NCI-H2081 treated with DMSO at 0.1 percent for 48 hours (cell line): ENCODE measurements at regions not wholly inside any gene's neighbourhood (a gene's known extent, or its start where the extent isn't known, plus 50 kb on each side); places are given as distances from the start of the nearest gene placed in this dataset.

Experiments used
- DNase-seq: peaks from one replicate; lab custom pipeline; 2025; lab: John Stamatoyannopoulos, UW

GRCh38 chr5:73374520-73375190, 73.9 kb downstream of the FOXD1 start:
- DNase-seq, result no peak

- DNase-seq, result no peak
These were observed 74.6 kb downstream of the FOXD1 start for GRCh38 chr5:73373814-73374510.

GRCh38 chr5:73370640-73371583, 77.7 kb downstream of the FOXD1 start:
- DNase-seq, result no peak

- no peak for DNase-seq
These were observed 78.5 kb downstream of the FOXD1 start for GRCh38 chr5:73370095-73370494.

- no peak for DNase-seq
These were observed 79.3 kb downstream of the FOXD1 start for GRCh38 chr5:73369278-73369677.

- no peak for DNase-seq
These were observed 80.9 kb downstream of the FOXD1 start for GRCh38 chr5:73367650-73368049.

- DNase-seq, result no peak
These were observed 82.4 kb downstream of the FOXD1 start for GRCh38 chr5:73365990-73366667.

GRCh38 chr5:73365301-73365853, 83.2 kb downstream of the FOXD1 start:
- DNase-seq, result no peak

GRCh38 chr5:73363911-73364730, 84.5 kb downstream of the FOXD1 start:
- DNase-seq, result no peak

GRCh38 chr5:73359395-73359794, 89.2 kb downstream of the FOXD1 start:
- no peak for DNase-seq

- DNase-seq, result no peak
These were observed 90.2 kb downstream of the FOXD1 start for GRCh38 chr5:73358366-73358765.

GRCh38 chr5:73357576-73357975, 91.0 kb downstream of the FOXD1 start:
- no peak for DNase-seq

- no peak for DNase-seq
These were observed 93.5 kb downstream of the FOXD1 start for GRCh38 chr5:73355108-73355507.

- DNase-seq, result no peak
These were observed 94.2 kb downstream of the FOXD1 start for GRCh38 chr5:73354406-73354805.

- no peak for DNase-seq
These were observed 95.8 kb downstream of the FOXD1 start for GRCh38 chr5:73352649-73353230.

- no peak for DNase-seq
These were observed 96.3 kb downstream of the FOXD1 start for GRCh38 chr5:73352243-73352642.

GRCh38 chr5:73351593-73351992, 97.0 kb downstream of the FOXD1 start:
- DNase-seq, result no peak

GRCh38 chr5:73346878-73347408, 101.6 kb downstream of the FOXD1 start:
- DNase-seq, result no peak

- no peak for DNase-seq
These were observed 103.7 kb downstream of the FOXD1 start for GRCh38 chr5:73344835-73345234.

- no peak for DNase-seq
These were observed 108.9 kb downstream of the FOXD1 start for GRCh38 chr5:73339711-73340110.
